ES-I3 (cell line): ENCODE measurements at regions not wholly inside any gene's neighbourhood (a gene's known extent, or its start where the extent isn't known, plus 50 kb on each side); places are given as distances from the start of the nearest gene placed in this dataset.
"Not testable (repeated sequence)": the region's sequence is repeated elsewhere in the genome, so short reads cannot be mapped to it uniquely, and the experiment has no call there.

Experiments used
- H3K36me3 ChIP-seq: 2 replicates; pipeline ENCODE4 v1.6.1; 2013; ENCODE audit warnings: mild to moderate bottlenecking, low read length, control low read depth, moderate library complexity; ENCODE audit not compliant: insufficient read depth
- H3K4me1 ChIP-seq: 2 replicates; pipeline ENCODE4 v1.6.1; 2013; ENCODE audit warnings: mild to moderate bottlenecking, control low read depth, low read length; ENCODE audit not compliant: insufficient read depth
- H3K9ac ChIP-seq: 2 replicates; pipeline ENCODE4 v1.6.1; 2013; ENCODE audit warnings: low read depth, mild to moderate bottlenecking, low read length, moderate library complexity
- H3K9me3 ChIP-seq: 2 replicates; pipeline ENCODE4 v1.6.1; 2013; ENCODE audit warnings: mild to moderate bottlenecking, low read length, moderate library complexity; ENCODE audit not compliant: control insufficient read depth, insufficient read depth

- H3K9me3 ChIP-seq: peaks cover 3% of the 10 kb centered on the region
These were observed 170.6 kb downstream of the FZD1 start for GRCh38 chr7:91434836-91435235.

GRCh38 chr7:91435381-91436059 lies 171.3 kb downstream of the FZD1 start:
- Histone ChIP-seq H3K36me3 (no peaks in the 10 kb centered on the region), H3K4me1 (no peaks in the 10 kb centered on the region), H3K9me3 (peaks cover 3% of the 10 kb centered on the region), H3K9ac (no peak overlapping the region)

More at GRCh38 chr7:91434836-91435235, 170.6 kb downstream of the FZD1 start:
- Histone ChIP-seq H3K9ac (no peak overlapping the region), H3K4me1 (no peaks in the 10 kb centered on the region), H3K36me3 (no peaks in the 10 kb centered on the region)

GRCh38 chr7:91436655-91437054 lies 172.4 kb downstream of the FZD1 start:
- H3K9ac ChIP-seq: no peak overlapping the region
- H3K9me3 ChIP-seq: peaks cover 3% of the 10 kb centered on the region
- no peaks in the 10 kb centered on the region for H3K4me1 ChIP-seq
- H3K36me3 ChIP-seq: no peaks in the 10 kb centered on the region

GRCh38 chr7:91440198-91440597 lies 176.0 kb downstream of the FZD1 start:
- H3K9ac ChIP-seq, H3K9me3 ChIP-seq, H3K4me1 ChIP-seq, H3K36me3 ChIP-seq: not testable (repeated sequence)

- Histone ChIP-seq H3K9me3 (peaks cover 3% of the 10 kb centered on the region), H3K36me3 (no peaks in the 10 kb centered on the region), H3K4me1 (no peaks in the 10 kb centered on the region), H3K9ac (no peak overlapping the region)
These were observed 179.6 kb downstream of the FZD1 start for GRCh38 chr7:91443862-91444261.

- H3K36me3 ChIP-seq: no peaks in the 10 kb centered on the region
- H3K9me3 ChIP-seq: no peaks in the 10 kb centered on the region; the same call in 1 of the 2 replicates
- no peak overlapping the region for H3K9ac ChIP-seq
- no peaks in the 10 kb centered on the region for H3K4me1 ChIP-seq
These were observed 182.6 kb downstream of the FZD1 start for GRCh38 chr7:91446819-91447218.

GRCh38 chr7:91455411-91455810 lies 191.2 kb downstream of the FZD1 start:
- no peaks in the 10 kb centered on the region for H3K4me1 ChIP-seq
- no peak overlapping the region for H3K9ac ChIP-seq
- H3K9me3 ChIP-seq: peaks cover 3% of the 10 kb centered on the region; the same call in 1 of the 2 replicates
- no peaks in the 10 kb centered on the region for H3K36me3 ChIP-seq

GRCh38 chr7:91457208-91457607 lies 193.0 kb downstream of the FZD1 start:
- H3K4me1 ChIP-seq: no peaks in the 10 kb centered on the region
- no peak overlapping the region for H3K9ac ChIP-seq
- H3K36me3 ChIP-seq: no peaks in the 10 kb centered on the region
- peaks cover 3% of the 10 kb centered on the region; the same call in 1 of the 2 replicates for H3K9me3 ChIP-seq

GRCh38 chr7:91459539-91459938 lies 195.3 kb downstream of the FZD1 start:
- Histone ChIP-seq H3K4me1 (no peaks in the 10 kb centered on the region), H3K36me3 (no peaks in the 10 kb centered on the region), H3K9ac (no peak overlapping the region), H3K9me3 (peaks cover 3% of the 10 kb centered on the region; the same call in 1 of the 2 replicates)

- no peaks in the 10 kb centered on the region for H3K36me3 ChIP-seq
These were observed 198.1 kb downstream of the FZD1 start for GRCh38 chr7:91462316-91462715.

GRCh38 chr7:91463330-91463729 lies 199.1 kb downstream of the FZD1 start:
- no peaks in the 10 kb centered on the region for H3K36me3 ChIP-seq
- H3K4me1 ChIP-seq: no peaks in the 10 kb centered on the region
- no peak overlapping the region for H3K9ac ChIP-seq
- no peaks in the 10 kb centered on the region for H3K9me3 ChIP-seq

More at GRCh38 chr7:91462316-91462715, 198.1 kb downstream of the FZD1 start:
- H3K9me3 ChIP-seq: peaks cover 2% of the 10 kb centered on the region; the same call in 1 of the 2 replicates
- H3K4me1 ChIP-seq: no peaks in the 10 kb centered on the region
- no peak overlapping the region for H3K9ac ChIP-seq

- no peaks in the 10 kb centered on the region for H3K36me3 ChIP-seq
- H3K9me3 ChIP-seq: no peaks in the 10 kb centered on the region
- no peaks in the 10 kb centered on the region for H3K4me1 ChIP-seq
- H3K9ac ChIP-seq: no peak overlapping the region
These were observed 201.4 kb downstream of the FZD1 start for GRCh38 chr7:91465595-91466061.

- H3K4me1 ChIP-seq: no peaks in the 10 kb centered on the region
- H3K9me3 ChIP-seq: no peaks in the 10 kb centered on the region
- H3K36me3 ChIP-seq: no peaks in the 10 kb centered on the region
- no peak overlapping the region for H3K9ac ChIP-seq
These were observed 204.0 kb downstream of the FZD1 start for GRCh38 chr7:91468256-91468655.

GRCh38 chr7:91473619-91474018 lies 209.4 kb downstream of the FZD1 start:
- Histone ChIP-seq H3K9ac (no peak overlapping the region), H3K9me3 (no peaks in the 10 kb centered on the region), H3K36me3 (no peaks in the 10 kb centered on the region)

GRCh38 chr7:91474074-91474473 lies 209.8 kb downstream of the FZD1 start:
- no peaks in the 10 kb centered on the region for H3K36me3 ChIP-seq
- no peaks in the 10 kb centered on the region for H3K9me3 ChIP-seq
- no peaks in the 10 kb centered on the region for H3K4me1 ChIP-seq
- no peak overlapping the region for H3K9ac ChIP-seq

More at GRCh38 chr7:91473619-91474018, 209.4 kb downstream of the FZD1 start:
- H3K4me1 ChIP-seq: no peaks in the 10 kb centered on the region
